Prostate gland (tissue), 2 donors: ENCODE measurements at regions not wholly inside any gene's neighbourhood (a gene's known extent, or its start where the extent isn't known, plus 50 kb on each side); places are given as distances from the start of the nearest gene placed in this dataset.

Source experiments
- POLR2A ChIP-seq: fragments of 450-650 bp; IDR thresholded peaks from one replicate; pipeline ENCODE4 v1.6.1; 2016; ENCODE audit warnings: antibody characterized with exemption, mild to moderate bottlenecking
- POLR2AphosphoS5 ChIP-seq: sonication (generic); formaldehyde crosslinking; IDR thresholded peaks from one replicate; pipeline ENCODE4 v1.6.1; 2017; ENCODE audit warnings: antibody characterized with exemption
- TF ChIP-seq, protein P1 (sequence below), 4 experiments: fragments of 200-600 bp in 2 of 4; fragments of 450-650 bp in 2 of 4; sonication (generic) in 2 of 4; IDR thresholded peaks; 1 replicate in 3 of 4; 2 replicates in 1 of 4; pipeline ENCODE4 v1.5.1; 2016 to 2019; ENCODE audit warnings: antibody characterized with exemption in 4 of 4, mild to moderate bottlenecking in 2 of 4, moderate library complexity in 2 of 4

DNA sequence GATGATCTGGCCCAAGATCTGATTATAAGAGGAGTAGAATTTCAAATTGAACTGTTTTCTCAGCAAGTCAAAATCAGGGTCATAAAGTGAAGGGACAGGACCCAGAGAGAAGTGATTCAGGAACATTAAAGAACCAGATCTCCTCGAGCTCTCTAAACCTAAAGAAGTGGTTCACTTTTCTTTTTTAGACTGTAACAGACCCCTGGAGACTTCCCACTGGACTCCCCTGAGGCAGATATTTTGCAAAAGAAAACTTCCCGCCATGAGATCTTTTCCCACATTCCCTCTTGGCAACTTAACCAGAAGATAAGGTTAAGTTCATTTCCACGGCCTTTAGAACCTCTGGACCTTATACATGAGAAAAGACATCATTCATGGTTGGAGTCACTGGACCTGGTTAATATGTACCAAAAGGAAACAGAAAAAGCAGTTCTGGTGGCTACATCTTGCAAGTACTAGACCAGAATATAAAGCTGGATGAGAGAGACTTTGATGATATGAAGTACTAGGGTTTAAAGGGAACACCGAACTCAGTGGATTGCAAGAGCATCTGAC is 1061.4 kb downstream of the MRPL39 start:
- no peak for TF ChIP-seq POLR2A
- TF ChIP-seq, protein P1, sequence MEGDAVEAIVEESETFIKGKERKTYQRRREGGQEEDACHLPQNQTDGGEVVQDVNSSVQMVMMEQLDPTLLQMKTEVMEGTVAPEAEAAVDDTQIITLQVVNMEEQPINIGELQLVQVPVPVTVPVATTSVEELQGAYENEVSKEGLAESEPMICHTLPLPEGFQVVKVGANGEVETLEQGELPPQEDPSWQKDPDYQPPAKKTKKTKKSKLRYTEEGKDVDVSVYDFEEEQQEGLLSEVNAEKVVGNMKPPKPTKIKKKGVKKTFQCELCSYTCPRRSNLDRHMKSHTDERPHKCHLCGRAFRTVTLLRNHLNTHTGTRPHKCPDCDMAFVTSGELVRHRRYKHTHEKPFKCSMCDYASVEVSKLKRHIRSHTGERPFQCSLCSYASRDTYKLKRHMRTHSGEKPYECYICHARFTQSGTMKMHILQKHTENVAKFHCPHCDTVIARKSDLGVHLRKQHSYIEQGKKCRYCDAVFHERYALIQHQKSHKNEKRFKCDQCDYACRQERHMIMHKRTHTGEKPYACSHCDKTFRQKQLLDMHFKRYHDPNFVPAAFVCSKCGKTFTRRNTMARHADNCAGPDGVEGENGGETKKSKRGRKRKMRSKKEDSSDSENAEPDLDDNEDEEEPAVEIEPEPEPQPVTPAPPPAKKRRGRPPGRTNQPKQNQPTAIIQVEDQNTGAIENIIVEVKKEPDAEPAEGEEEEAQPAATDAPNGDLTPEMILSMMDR (IDR thresholded peaks at IDR 0.05), result no peak
- TF ChIP-seq POLR2AphosphoS5, result no peak
